ENCODE measurements at regions not wholly inside any gene's neighbourhood (a gene's known extent, or its start where the extent isn't known, plus 50 kb on each side); places are given as distances from the start of the nearest gene placed in this dataset.

DNA sequence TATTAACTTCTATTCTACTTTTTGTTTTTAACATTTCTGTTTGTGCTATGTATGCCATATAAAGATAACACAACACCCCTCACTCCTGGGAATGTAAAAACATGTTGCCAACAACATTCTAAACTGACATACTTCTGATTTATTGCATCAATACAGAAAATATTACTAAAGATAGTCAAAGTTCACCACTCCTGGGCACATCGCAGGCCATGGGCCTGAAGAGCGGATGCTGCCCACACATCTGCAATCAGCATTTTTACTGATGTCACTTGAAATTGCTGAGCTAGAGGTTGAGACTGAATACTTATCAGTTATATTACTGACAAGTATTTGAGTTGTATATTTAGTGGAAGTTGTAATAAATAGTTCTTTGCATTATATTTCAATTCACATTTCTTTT, 711.9 kb upstream of the EPHA7 start:
- ChIA-PET POLR2A (ENCODE audit: unreplicated experiment) (no interaction called here), CTCF (no interaction called here)

DNA sequence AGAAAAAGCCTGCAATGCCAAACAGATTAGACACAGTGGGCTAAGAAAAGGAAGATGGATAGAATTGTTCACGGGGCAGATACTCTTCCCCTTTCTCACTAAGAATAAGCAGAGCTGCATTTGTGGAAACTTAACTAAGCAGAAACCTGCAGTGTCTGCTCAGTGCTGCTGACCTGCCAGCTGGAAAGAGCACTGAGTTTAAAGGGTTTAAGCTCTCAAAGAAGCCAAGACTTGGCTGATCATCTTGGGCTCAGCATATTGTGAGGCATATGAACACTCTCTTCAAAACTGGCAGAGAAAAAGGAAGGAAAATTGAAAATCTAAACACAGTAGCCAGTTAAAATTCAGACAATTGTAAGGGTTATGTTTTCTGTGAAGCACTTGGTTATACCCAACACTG, 711.1 kb upstream of the EPHA7 start:
- Histone ChIP-seq H3K9me3 (ENCODE audit: insufficient read depth, low read depth) (no peaks in the 10 kb centered on the region), H2AFZ (peak overlapping the region; percentile 64; the same call in 1 of the 2 replicates), H3K4me1 (replicated peaks; ENCODE audit: insufficient read depth) (peaks cover 18% of the 10 kb centered on the region; the same call in 1 of the 2 replicates), H3K79me2 (ENCODE audit: low read depth) (no peaks in the 10 kb centered on the region), H3K27ac (no peak overlapping the region), H3K9me2 (ENCODE audit: insufficient read depth) (no peaks in the 10 kb centered on the region), H3K36me3 (ENCODE audit: low read depth) (no peaks in the 10 kb centered on the region), H3K4me3 (no peak overlapping the region), H3F3A (ENCODE audit: insufficient read depth, low read depth) (no peaks in the 10 kb centered on the region), H3K4me2 (peak overlapping the region; percentile 54), H4K20me1 (ENCODE audit: insufficient read depth) (no peaks in the 10 kb centered on the region), H3K27me3 (ENCODE audit: insufficient read depth, low read depth) (no peaks in the 10 kb centered on the region)
- TF ChIP-seq, protein P1, sequence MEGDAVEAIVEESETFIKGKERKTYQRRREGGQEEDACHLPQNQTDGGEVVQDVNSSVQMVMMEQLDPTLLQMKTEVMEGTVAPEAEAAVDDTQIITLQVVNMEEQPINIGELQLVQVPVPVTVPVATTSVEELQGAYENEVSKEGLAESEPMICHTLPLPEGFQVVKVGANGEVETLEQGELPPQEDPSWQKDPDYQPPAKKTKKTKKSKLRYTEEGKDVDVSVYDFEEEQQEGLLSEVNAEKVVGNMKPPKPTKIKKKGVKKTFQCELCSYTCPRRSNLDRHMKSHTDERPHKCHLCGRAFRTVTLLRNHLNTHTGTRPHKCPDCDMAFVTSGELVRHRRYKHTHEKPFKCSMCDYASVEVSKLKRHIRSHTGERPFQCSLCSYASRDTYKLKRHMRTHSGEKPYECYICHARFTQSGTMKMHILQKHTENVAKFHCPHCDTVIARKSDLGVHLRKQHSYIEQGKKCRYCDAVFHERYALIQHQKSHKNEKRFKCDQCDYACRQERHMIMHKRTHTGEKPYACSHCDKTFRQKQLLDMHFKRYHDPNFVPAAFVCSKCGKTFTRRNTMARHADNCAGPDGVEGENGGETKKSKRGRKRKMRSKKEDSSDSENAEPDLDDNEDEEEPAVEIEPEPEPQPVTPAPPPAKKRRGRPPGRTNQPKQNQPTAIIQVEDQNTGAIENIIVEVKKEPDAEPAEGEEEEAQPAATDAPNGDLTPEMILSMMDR (conservative IDR thresholded peaks at IDR 0.05): no peak
- TF ChIP-seq EZH2 (IDR thresholded peaks at IDR 0.05; ENCODE audit: low read depth): no peak
- no TSS peak for BruUV-seq (replicated peaks)
- intact Hi-C loops (cut with micrococcal nuclease; ENCODE audit: unreplicated experiment): no loop called here
- ChIA-PET CTCF (no interaction called here), POLR2A (ENCODE audit: unreplicated experiment) (no interaction called here)
- DNase-seq: no peak

More for the DNA sequence above, 711.9 kb upstream of the EPHA7 start:
- Histone ChIP-seq H4K20me1 (ENCODE audit: insufficient read depth) (no peaks in the 10 kb centered on the region), H3K79me2 (ENCODE audit: low read depth) (no peaks in the 10 kb centered on the region), H3F3A (ENCODE audit: insufficient read depth, low read depth) (no peaks in the 10 kb centered on the region), H3K27me3 (ENCODE audit: insufficient read depth, low read depth) (no peaks in the 10 kb centered on the region), H3K36me3 (ENCODE audit: low read depth) (no peaks in the 10 kb centered on the region), H2AFZ (no peak overlapping the region), H3K4me1 (replicated peaks; ENCODE audit: insufficient read depth) (peaks cover 18% of the 10 kb centered on the region; the same call in 1 of the 2 replicates), H3K9me3 (ENCODE audit: insufficient read depth, low read depth) (no peaks in the 10 kb centered on the region), H3K9me2 (ENCODE audit: insufficient read depth) (no peaks in the 10 kb centered on the region), H3K4me3 (no peak overlapping the region), H3K27ac (no peak overlapping the region), H3K4me2 (no peak overlapping the region)
- intact Hi-C loops (cut with micrococcal nuclease; ENCODE audit: unreplicated experiment): no loop called here
- no TSS peak for BruUV-seq (replicated peaks)
- TF ChIP-seq, protein P1 (conservative IDR thresholded peaks at IDR 0.05): no peak
- no peak for TF ChIP-seq EZH2 (IDR thresholded peaks at IDR 0.05; ENCODE audit: low read depth)
- no peak for DNase-seq

DNA sequence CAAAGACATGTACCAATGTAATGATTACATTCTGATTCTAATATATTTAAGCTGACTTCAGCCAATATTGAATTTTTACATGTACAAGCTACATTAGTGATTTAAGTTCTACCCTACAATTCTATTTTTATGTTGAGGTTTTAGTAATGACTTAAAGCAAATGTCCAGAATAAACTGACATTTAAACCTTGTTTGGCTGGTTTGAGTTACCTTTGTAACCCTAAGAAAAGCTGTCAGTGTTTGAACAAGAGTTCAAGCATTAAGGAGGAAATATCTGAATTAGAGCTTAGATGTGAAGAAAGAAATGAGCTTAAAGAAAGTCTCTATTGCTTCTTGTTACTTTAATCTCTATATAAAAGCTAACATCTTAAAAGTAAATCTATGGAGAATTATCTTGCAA, 710.6 kb upstream of the EPHA7 start:
- Histone ChIP-seq H3K79me2 (ENCODE audit: low read depth) (no peaks in the 10 kb centered on the region), H3K27ac (no peak overlapping the region), H3K9me3 (ENCODE audit: insufficient read depth, low read depth) (no peaks in the 10 kb centered on the region), H4K20me1 (ENCODE audit: insufficient read depth) (no peaks in the 10 kb centered on the region), H3K9me2 (ENCODE audit: insufficient read depth) (no peaks in the 10 kb centered on the region), H3K36me3 (ENCODE audit: low read depth) (no peaks in the 10 kb centered on the region), H2AFZ (peak overlapping the region; percentile 64; the same call in 1 of the 2 replicates), H3F3A (ENCODE audit: insufficient read depth, low read depth) (no peaks in the 10 kb centered on the region), H3K4me3 (no peak overlapping the region), H3K4me2 (peak overlapping the region; percentile 54), H3K27me3 (ENCODE audit: insufficient read depth, low read depth) (no peaks in the 10 kb centered on the region), H3K4me1 (replicated peaks; ENCODE audit: insufficient read depth) (peaks cover 18% of the 10 kb centered on the region; the same call in 1 of the 2 replicates)
- TF ChIP-seq EZH2 (IDR thresholded peaks at IDR 0.05; ENCODE audit: low read depth): no peak
- TF ChIP-seq, protein P1 (conservative IDR thresholded peaks at IDR 0.05): no peak
- ChIA-PET CTCF (no interaction called here), POLR2A (ENCODE audit: unreplicated experiment) (no interaction called here)
- DNase-seq: no peak
- intact Hi-C loops (cut with micrococcal nuclease; ENCODE audit: unreplicated experiment): no loop called here
- no TSS peak for BruUV-seq (replicated peaks)
